ENCODE measurements at regions not wholly inside any gene's neighbourhood (a gene's known extent, or its start where the extent isn't known, plus 50 kb on each side); places are given as distances from the start of the nearest gene placed in this dataset.

DNA sequence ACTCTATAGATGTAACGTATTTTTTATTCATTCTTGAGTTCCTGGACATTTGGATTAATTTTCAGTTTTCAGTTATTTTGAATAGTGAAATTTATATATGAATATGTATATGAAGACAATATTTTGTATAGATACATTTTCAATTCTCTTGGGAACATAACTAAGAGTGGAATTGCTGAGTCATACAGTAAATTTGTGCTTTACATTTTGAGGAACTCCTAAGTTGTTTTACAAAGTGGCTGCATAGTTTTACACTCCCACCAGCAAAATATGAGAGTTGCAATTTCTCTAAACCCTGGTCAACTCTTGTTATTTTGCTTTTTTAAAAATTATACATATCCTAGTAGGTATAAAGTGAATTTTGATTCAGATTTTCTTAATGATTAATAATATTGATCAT, 1838.6 kb upstream of the SEL1L start:
- no peak for TF ChIP-seq CTCF (IDR thresholded peaks at IDR 0.05; ENCODE audit: insufficient read depth, low read length)
- TF ChIP-seq SPI1 (IDR thresholded peaks at IDR 0.05; ENCODE audit: borderline replicate concordance, low read depth): peak; percentile 67
- no peak for TF ChIP-seq GABPA (IDR thresholded peaks at IDR 0.05; ENCODE audit: low read depth)
